Fibroblast of the aortic adventitia (primary cell): ENCODE measurements at regions not wholly inside any gene's neighbourhood (a gene's known extent, or its start where the extent isn't known, plus 50 kb on each side); places are given as distances from the start of the nearest gene placed in this dataset.

ENCODE experiments used
- DNase-seq: peaks from one replicate; pipeline ENCODE4 v3.0.0-alpha.2; 2010; ENCODE audit warnings: low read depth
- H3K4me3 ChIP-seq: 2 replicates; pipeline ENCODE4 v1.5.1; 2011; ENCODE audit warnings: low read depth, mild to moderate bottlenecking, control low read depth, low read length, moderate library complexity
- CTCF ChIP-seq: IDR thresholded peaks from 2 replicates; pipeline ENCODE4 v1.5.1; 2011; ENCODE audit warnings: mild to moderate bottlenecking, low read length, control low read depth, inconsistent platforms; ENCODE audit not compliant: insufficient read depth

DNA sequence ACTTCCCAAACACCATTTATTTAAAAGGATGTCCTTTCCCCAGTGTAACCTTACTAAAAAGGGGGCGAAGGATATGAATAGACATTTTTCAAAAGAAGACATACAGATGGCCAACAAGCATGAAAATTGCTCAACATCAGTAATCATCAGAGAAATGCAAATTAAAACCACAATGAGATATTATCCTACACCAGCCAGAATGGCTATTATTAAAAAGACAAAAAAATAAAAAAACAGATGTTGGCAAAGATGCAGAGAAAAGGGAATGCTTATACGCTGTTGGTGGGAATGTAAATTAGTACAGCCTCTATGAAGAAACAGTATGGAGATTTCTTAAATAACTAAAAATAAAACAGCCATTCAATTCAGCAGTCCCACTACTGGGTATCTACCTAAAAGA lies 142.3 kb upstream of the NT5C1B start:
- TF ChIP-seq CTCF: no peak

DNA sequence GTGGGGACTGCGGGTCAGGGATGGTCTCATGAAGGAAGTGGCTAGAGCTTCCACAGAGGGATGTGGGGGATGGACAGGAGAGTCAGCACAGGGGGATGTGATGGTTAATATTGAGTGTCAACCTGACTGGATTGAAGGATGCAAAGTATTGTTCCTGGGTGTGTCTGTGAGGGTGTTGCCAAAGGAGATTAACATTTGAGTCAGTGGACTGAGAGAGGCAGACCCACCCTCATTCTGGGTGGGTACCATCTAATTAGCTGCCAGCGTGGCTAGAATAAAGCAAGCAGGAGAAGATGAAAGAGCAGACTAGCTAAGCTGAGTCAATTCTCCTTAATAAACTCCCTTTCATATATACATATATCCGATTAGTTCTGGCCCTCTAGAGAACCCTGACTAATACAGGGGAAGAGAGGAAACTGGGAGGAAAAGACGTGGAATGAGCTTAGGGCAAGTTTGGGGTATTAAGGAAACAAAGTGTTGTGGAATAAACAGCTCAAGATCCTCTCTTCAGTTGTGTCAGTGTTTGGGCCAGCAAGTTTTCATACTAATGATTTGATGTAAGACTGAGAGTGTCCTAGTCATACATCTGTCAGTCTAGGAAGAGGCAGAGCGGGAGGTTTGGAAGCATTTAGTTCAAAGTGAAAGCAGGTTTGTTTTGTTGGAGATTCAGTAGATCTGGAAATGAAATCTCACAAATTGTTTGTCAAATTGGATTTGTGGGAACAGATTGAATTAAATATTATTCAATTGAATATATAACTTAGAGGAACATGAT lies 135.2 kb upstream of the NT5C1B start:
- no peak overlapping the region for H3K4me3 ChIP-seq
- no peak for TF ChIP-seq CTCF
- DNase-seq: no peak

More for the DNA sequence above, 142.3 kb upstream of the NT5C1B start:
- H3K4me3 ChIP-seq: no peak overlapping the region
- DNase-seq: no peak

GRCh38 chr2:18723219-18723618 lies 133.8 kb upstream of the NT5C1B start:
- H3K4me3 ChIP-seq: no peak overlapping the region
- no peak for DNase-seq
- no peak for TF ChIP-seq CTCF

- peak; percentile 45 for DNase-seq
- TF ChIP-seq CTCF: no peak
Measured at GRCh38 chr2:18722101-18722500, 132.7 kb upstream of the NT5C1B start.

DNA sequence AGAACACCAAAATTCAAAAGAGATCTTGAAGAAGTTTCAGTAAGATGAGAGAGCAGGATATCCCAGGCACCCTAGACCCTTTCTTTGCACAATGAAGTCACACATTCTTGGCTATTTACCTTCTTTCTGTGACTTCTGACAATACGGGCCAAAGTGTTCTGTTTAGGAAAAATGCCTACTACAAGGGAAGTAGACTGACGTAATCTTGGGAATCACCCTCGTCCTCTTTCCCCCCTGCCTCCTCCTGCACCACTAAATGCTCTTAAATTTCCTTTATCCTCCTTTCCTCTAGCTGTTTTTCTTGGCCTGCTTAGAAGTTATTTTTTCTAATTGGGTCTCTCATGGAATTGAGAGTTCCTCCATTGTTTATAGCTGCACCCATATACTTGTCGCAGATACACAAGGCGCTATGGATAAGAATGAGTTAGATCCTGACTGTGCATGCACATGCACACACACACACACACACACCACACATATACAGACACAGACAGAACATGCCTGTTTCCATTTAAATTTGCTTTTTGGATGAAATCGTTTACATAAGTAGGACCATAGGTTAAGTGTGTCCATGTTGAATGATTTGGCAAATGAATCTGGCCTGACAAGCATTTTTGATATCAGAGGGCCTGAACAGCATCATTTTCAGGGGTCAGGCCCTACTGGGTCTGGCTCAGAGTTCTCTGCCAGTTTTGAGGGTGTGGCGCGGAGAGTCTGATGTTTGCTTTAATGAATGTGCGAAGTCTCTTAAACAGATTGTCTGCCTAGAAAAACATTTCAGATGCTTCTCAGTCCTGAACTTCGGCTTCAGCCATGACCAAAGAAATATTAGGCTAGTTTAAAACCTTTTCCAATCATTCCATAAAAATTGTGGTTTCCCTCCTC lies 131.9 kb upstream of the NT5C1B start:
- peak; percentile 89 for DNase-seq
- TF ChIP-seq CTCF: no peak
- H3K4me3 ChIP-seq: no peak overlapping the region

More at GRCh38 chr2:18722101-18722500, 132.7 kb upstream of the NT5C1B start:
- H3K4me3 ChIP-seq: no peak overlapping the region

GRCh38 chr2:18719978-18720775 lies 130.8 kb upstream of the NT5C1B start:
- DNase-seq: peak; percentile 87
- H3K4me3 ChIP-seq: no peak overlapping the region
- TF ChIP-seq CTCF: no peak
